ENCODE measurements at regions not wholly inside any gene's neighbourhood (a gene's known extent, or its start where the extent isn't known, plus 50 kb on each side); places are given as distances from the start of the nearest gene placed in this dataset.

DNA sequence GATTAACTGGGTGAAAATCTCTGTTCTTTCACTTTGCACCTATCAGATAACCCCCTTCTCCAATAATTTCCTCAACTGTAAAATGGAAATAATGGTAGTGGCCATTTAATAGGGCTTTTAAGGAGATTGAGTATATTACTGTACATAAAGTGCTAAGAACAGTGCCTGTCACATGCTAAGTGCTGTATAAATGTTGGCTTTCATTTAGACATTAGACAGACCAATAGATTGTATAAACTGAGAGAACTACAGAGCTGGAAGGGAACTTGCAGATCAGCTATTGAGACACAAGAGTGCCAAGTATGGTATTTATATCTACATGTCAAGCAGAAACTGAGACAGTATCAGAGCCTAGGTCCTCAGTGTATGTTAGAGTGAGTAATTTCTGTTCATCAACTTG lies 934.7 kb downstream of the PLA2G4A start:
- TF ChIP-seq, protein P1, sequence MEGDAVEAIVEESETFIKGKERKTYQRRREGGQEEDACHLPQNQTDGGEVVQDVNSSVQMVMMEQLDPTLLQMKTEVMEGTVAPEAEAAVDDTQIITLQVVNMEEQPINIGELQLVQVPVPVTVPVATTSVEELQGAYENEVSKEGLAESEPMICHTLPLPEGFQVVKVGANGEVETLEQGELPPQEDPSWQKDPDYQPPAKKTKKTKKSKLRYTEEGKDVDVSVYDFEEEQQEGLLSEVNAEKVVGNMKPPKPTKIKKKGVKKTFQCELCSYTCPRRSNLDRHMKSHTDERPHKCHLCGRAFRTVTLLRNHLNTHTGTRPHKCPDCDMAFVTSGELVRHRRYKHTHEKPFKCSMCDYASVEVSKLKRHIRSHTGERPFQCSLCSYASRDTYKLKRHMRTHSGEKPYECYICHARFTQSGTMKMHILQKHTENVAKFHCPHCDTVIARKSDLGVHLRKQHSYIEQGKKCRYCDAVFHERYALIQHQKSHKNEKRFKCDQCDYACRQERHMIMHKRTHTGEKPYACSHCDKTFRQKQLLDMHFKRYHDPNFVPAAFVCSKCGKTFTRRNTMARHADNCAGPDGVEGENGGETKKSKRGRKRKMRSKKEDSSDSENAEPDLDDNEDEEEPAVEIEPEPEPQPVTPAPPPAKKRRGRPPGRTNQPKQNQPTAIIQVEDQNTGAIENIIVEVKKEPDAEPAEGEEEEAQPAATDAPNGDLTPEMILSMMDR (IDR thresholded peaks at IDR 0.05) = no peak
- no peak for TF ChIP-seq POLR2A (IDR thresholded peaks at IDR 0.05)

Measured in right lobe of liver (tissue), 4 donors.